Endothelial cell of umbilical vein (primary cell): ENCODE measurements at regions not wholly inside any gene's neighbourhood (a gene's known extent, or its start where the extent isn't known, plus 50 kb on each side); places are given as distances from the start of the nearest gene placed in this dataset.

Experiments
- BruUV-seq: library from RNA; stranded (reverse); fragments of 400-500 nt; replicated peaks from 2 replicates; lab custom pipeline; 2021; lab: Mats Ljungman, UMichigan
- CTCF ChIA-PET: fragments of 300-600, 350-600 bp; sonication (Branson Sonifier 250); formaldehyde crosslinking; loops from one replicate; lab custom pipeline; 2021; ENCODE audit warnings: antibody characterized with exemption, inconsistent platforms; lab: Charles Lee
- POLR2A ChIA-PET: fragments of 300-600, 350-600 bp; sonication (Branson Sonifier 250); formaldehyde crosslinking; loops from one replicate; lab custom pipeline; 2021; ENCODE audit warnings: antibody characterized with exemption, inconsistent platforms; lab: Charles Lee
- DNase-seq: peaks from one replicate; pipeline ENCODE4 v3.0.0-alpha.2; 2011; ENCODE audit warnings: low read depth, low spot score
- FAIRE-seq: peaks from 2 replicates; lab custom pipeline; 2011; peaks lifted over from hg19 to GRCh38; lab: Jason Lieb, UNC
- H2AFZ ChIP-seq: 2 replicates; pipeline ENCODE4 v1.6.0; 2012; ENCODE audit warnings: low read depth, low read length, control low read depth, inconsistent platforms
- H3K27ac ChIP-seq: 2 replicates; pipeline ENCODE4 v1.5.1; 2011; ENCODE audit warnings: low read depth, mild to moderate bottlenecking, control low read depth, low read length, moderate library complexity; ENCODE audit not compliant: insufficient read depth
- H3K27me3 ChIP-seq, 2 experiments: 2 replicates each; pipeline versions ENCODE4 v1.6.0 to v1.6.1; 2011; ENCODE audit warnings: low read length in 2 of 2, mixed read lengths in 1 of 2; ENCODE audit not compliant: control insufficient read depth in 2 of 2, insufficient read depth in 2 of 2
- H3K36me3 ChIP-seq, 2 experiments: 2 replicates in 1 of 2; 3 replicates in 1 of 2; pipeline ENCODE4 v1.5.1; 2011; ENCODE audit warnings: low read length in 2 of 2, mild to moderate bottlenecking in 1 of 2, moderate library complexity in 1 of 2; ENCODE audit not compliant: control insufficient read depth in 2 of 2, insufficient read depth in 2 of 2; ENCODE audit errors: extremely low read depth in 1 of 2
- H3K4me1 ChIP-seq: 3 replicates; pipeline ENCODE4 v1.5.1; 2011; ENCODE audit warnings: mild to moderate bottlenecking, low read length; ENCODE audit not compliant: control insufficient read depth, insufficient read depth; ENCODE audit errors: extremely low read depth
- H3K4me2 ChIP-seq: 2 replicates; pipeline ENCODE4 v1.6.1; 2011; ENCODE audit warnings: low read length, control low read depth, mixed read lengths; ENCODE audit not compliant: insufficient read depth
- H3K4me3 ChIP-seq, 3 experiments: fragments of 200-600 bp in 1 of 3; sonication (generic), shearing (Covaris generic) in 1 of 3; replicated peaks in 1 of 3; 2 replicates each; pipeline ENCODE4 v1.5.1; 2011 to 2016; ENCODE audit warnings: control low read depth in 3 of 3, low read length in 3 of 3, mild to moderate bottlenecking in 2 of 3, inconsistent platforms in 1 of 3, low read depth in 1 of 3, moderate library complexity in 1 of 3; ENCODE audit not compliant: insufficient read depth in 1 of 3
- H3K79me2 ChIP-seq: 2 replicates; pipeline ENCODE4 v1.6.0; 2012; ENCODE audit warnings: low read length, inconsistent platforms; ENCODE audit not compliant: control insufficient read depth, insufficient read depth
- H3K9ac ChIP-seq: replicated peaks from 2 replicates; pipeline ENCODE3; 2011; ENCODE audit warnings: low read length, control low read depth; ENCODE audit not compliant: insufficient read depth; ENCODE audit errors: extremely low read depth
- H3K9me1 ChIP-seq: replicated peaks from 3 replicates; pipeline ENCODE4 v1.6.0; 2011; ENCODE audit warnings: mild to moderate bottlenecking, low read length; ENCODE audit not compliant: control insufficient read depth, insufficient read depth; ENCODE audit errors: extremely low read depth
- H3K9me3 ChIP-seq: replicated peaks from 2 replicates; pipeline ENCODE4 v1.5.1; 2012; ENCODE audit warnings: low read length, inconsistent platforms; ENCODE audit not compliant: control insufficient read depth, insufficient read depth
- H4K20me1 ChIP-seq: replicated peaks from 2 replicates; pipeline ENCODE3; 2011; ENCODE audit warnings: mild to moderate bottlenecking, low read length; ENCODE audit not compliant: control insufficient read depth, insufficient read depth; ENCODE audit errors: extremely low read depth
- CTCF ChIP-seq, 2 donors: IDR thresholded peaks; 1 replicate in 1 of 2; 2 replicates in 1 of 2; pipeline ENCODE4 v1.5.1; 2011; ENCODE audit warnings: low read length in 2 of 2, mild to moderate bottlenecking in 2 of 2, moderate library complexity in 2 of 2, control low read depth in 1 of 2, inconsistent platforms in 1 of 2, low read depth in 1 of 2; ENCODE audit not compliant: insufficient read depth in 1 of 2; ENCODE audit errors: extremely low read depth in 1 of 2
- EZH2 ChIP-seq: IDR thresholded peaks from 2 replicates; pipeline ENCODE4 v1.6.1; 2012; ENCODE audit warnings: borderline replicate concordance, low read depth, mild to moderate bottlenecking, moderate library complexity, low read length, inconsistent platforms; ENCODE audit not compliant: severe bottlenecking
- FOS ChIP-seq: IDR thresholded peaks from 2 replicates; pipeline ENCODE4 v1.6.1; 2011; ENCODE audit warnings: mild to moderate bottlenecking, low read length, moderate library complexity, borderline replicate concordance; ENCODE audit not compliant: insufficient read depth
- GATA2 ChIP-seq: IDR thresholded peaks from 2 replicates; pipeline ENCODE4 v1.7.0; 2011; ENCODE audit warnings: low read depth, mild to moderate bottlenecking, moderate library complexity, mixed read lengths, low read length; ENCODE audit not compliant: insufficient read length, insufficient read depth
- JUN ChIP-seq: IDR thresholded peaks from 2 replicates; pipeline ENCODE4 v1.6.1; 2011; ENCODE audit warnings: borderline replicate concordance, low read depth; ENCODE audit not compliant: insufficient read length, insufficient read depth
- MAX ChIP-seq: IDR thresholded peaks from 2 replicates; pipeline ENCODE4 v1.6.1; 2011; ENCODE audit not compliant: insufficient read depth, insufficient read length
- MYC ChIP-seq: IDR thresholded peaks from one replicate; pipeline ENCODE4 v1.6.1; 2011; ENCODE audit warnings: mild to moderate bottlenecking, low read depth, low read length
- POLR2A ChIP-seq: IDR thresholded peaks from 2 replicates; pipeline ENCODE4 v1.6.1; 2012; ENCODE audit warnings: low read depth, mild to moderate bottlenecking, control low read depth, low read length
- POLR2AphosphoS5 ChIP-seq: IDR thresholded peaks from 2 replicates; pipeline ENCODE4 v1.6.1; 2012; ENCODE audit warnings: low read depth, mild to moderate bottlenecking, control low read depth, low read length, moderate library complexity; ENCODE audit not compliant: insufficient read depth
- dilution Hi-C: fragments of 300-500 bp; cut with MboI; formaldehyde crosslinking; loops from one replicate; pipeline ENCODE4 v1.15.0; 2019; ENCODE audit warnings: low sequenced_read_pairs; ENCODE audit not compliant: extremely low pct_ligation_motif_present
- intact Hi-C: fragments of 100-400 bp; cut with micrococcal nuclease; formaldehyde crosslinking; loops from one replicate; pipeline ENCODE4 v1.10.0; 2022

GRCh38 chrX:147737690-147738089 lies 174.0 kb upstream of the FMR1 start:
- Histone ChIP-seq H3K4me1 (no peaks in the 10 kb centered on the region), H3K9me3 (no peaks in the 10 kb centered on the region), H3K9me1 (no peaks in the 10 kb centered on the region), H3K27ac (no peak overlapping the region), H2AFZ (no peak overlapping the region), H3K4me2 (no peak overlapping the region), H3K9ac (no peak overlapping the region), H3K79me2 (no peaks in the 10 kb centered on the region), H4K20me1 (no peaks in the 10 kb centered on the region), H3K27me3 (no peaks in the 10 kb centered on the region), H3K4me3 (no peak overlapping the region), H3K36me3 (no peaks in the 10 kb centered on the region)
- FAIRE-seq: no peak
- DNase-seq: no peak
- ChIA-PET CTCF (no interaction called here), POLR2A (no interaction called here)
- intact Hi-C loops: no loop called here
- BruUV-seq: no TSS peak
- TF ChIP-seq JUN: no peak
- TF ChIP-seq EZH2: no peak
- TF ChIP-seq MYC: no peak
- no peak for TF ChIP-seq CTCF (IDR thresholded peaks at IDR 0.05; ENCODE audit: extremely low read depth in 1 of 2, insufficient read depth in 1 of 2, low read depth in 1 of 2, low read length in 2 of 2)
- no peak for TF ChIP-seq MAX
- no peak for TF ChIP-seq POLR2AphosphoS5
- dilution Hi-C loops: no loop called here

GRCh38 chrX:147738265-147738664 lies 173.5 kb upstream of the FMR1 start:
- H3K9ac ChIP-seq: no peak overlapping the region
- H4K20me1 ChIP-seq: no peaks in the 10 kb centered on the region
- POLR2A ChIA-PET: no interaction called here
- H3K79me2 ChIP-seq: no peaks in the 10 kb centered on the region
- dilution Hi-C loops (no loop called here), intact Hi-C loops (no loop called here)
- H3K4me1 ChIP-seq: no peaks in the 10 kb centered on the region
- no peak for DNase-seq
- no peaks in the 10 kb centered on the region for H3K27me3 ChIP-seq
- H3K27ac ChIP-seq: no peak overlapping the region
- no peak overlapping the region for H3K4me2 ChIP-seq
- TF ChIP-seq GATA2: no peak
- no peak for TF ChIP-seq FOS
- no peak for TF ChIP-seq JUN
- TF ChIP-seq MAX: no peak
- no peak for TF ChIP-seq MYC
- TF ChIP-seq POLR2AphosphoS5: no peak
- no peak for TF ChIP-seq POLR2A
- CTCF ChIA-PET: no interaction called here
- no peak overlapping the region for H3K4me3 ChIP-seq
- H3K9me3 ChIP-seq: no peaks in the 10 kb centered on the region
- no peak for FAIRE-seq
- no peak overlapping the region for H2AFZ ChIP-seq
- H3K9me1 ChIP-seq: no peaks in the 10 kb centered on the region
- H3K36me3 ChIP-seq: no peaks in the 10 kb centered on the region
- no TSS peak for BruUV-seq
